Ishikawa (cell line): ENCODE measurements at regions not wholly inside any gene's neighbourhood (a gene's known extent, or its start where the extent isn't known, plus 50 kb on each side); places are given as distances from the start of the nearest gene placed in this dataset.

Source experiments
- CEBPB ChIP-seq: IDR thresholded peaks from 2 replicates; pipeline ENCODE4 v1.6.1; 2012
- CREB1 ChIP-seq: IDR thresholded peaks from 2 replicates; pipeline ENCODE4 v1.6.1; 2012; ENCODE audit warnings: low read depth
- EGR1 ChIP-seq: IDR thresholded peaks from 2 replicates; pipeline ENCODE4 v1.6.1; 2012
- EP300 ChIP-seq: IDR thresholded peaks from 2 replicates; pipeline ENCODE4 v1.6.1; 2012; ENCODE audit warnings: borderline replicate concordance
- FOXM1 ChIP-seq: IDR thresholded peaks from 2 replicates; pipeline ENCODE4 v1.6.1; 2012; ENCODE audit warnings: low read depth, borderline replicate concordance
- NFIC ChIP-seq: IDR thresholded peaks from 2 replicates; pipeline ENCODE4 v1.6.1; 2012
- RAD21 ChIP-seq: IDR thresholded peaks from 2 replicates; pipeline ENCODE4 v1.6.1; 2012; ENCODE audit warnings: low read depth
- TAF1 ChIP-seq: IDR thresholded peaks from 2 replicates; pipeline ENCODE4 v1.6.1; 2012; ENCODE audit warnings: low read depth, mild to moderate bottlenecking
- TCF12 ChIP-seq: IDR thresholded peaks from 2 replicates; pipeline ENCODE4 v1.6.1; 2012; ENCODE audit warnings: low read depth
- TEAD4 ChIP-seq: IDR thresholded peaks from 2 replicates; pipeline ENCODE4 v1.6.1; 2012
- YY1 ChIP-seq: IDR thresholded peaks from 2 replicates; pipeline ENCODE4 v1.6.1; 2012; ENCODE audit warnings: low read depth
- ZBTB7A ChIP-seq: IDR thresholded peaks from 2 replicates; pipeline ENCODE4 v1.6.1; 2012; ENCODE audit warnings: low read depth
- TF ChIP-seq, protein P1 (sequence below): IDR thresholded peaks from 2 replicates; pipeline ENCODE4 v1.6.1; 2012
- TF ChIP-seq, protein P2 (sequence below): IDR thresholded peaks from 2 replicates; pipeline ENCODE4 v1.6.1; 2012; ENCODE audit warnings: low read depth, mild to moderate bottlenecking
- TF ChIP-seq, protein P3 (sequence below): IDR thresholded peaks from 2 replicates; pipeline ENCODE4 v1.6.1; 2012

DNA sequence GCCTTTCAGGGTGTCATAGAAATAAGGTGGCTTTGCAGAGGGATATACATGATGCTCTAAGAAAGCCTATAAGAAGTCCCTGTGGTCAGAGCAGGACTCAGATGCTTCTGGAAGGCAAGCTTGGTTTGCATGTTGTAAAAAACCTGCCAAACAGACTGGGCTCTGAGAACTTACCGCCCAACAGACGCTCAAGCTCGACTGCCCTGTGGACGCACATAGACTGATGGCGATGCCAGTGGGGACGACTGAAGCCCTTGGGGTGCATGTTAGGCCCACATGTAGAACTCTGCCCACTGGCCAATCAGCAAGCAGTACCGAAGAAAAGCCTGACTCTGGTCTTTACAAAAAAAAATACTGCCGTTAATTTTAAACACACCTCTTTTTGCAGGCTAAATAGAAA, 133.8 kb downstream of the NAV1 start:
- no peak for TF ChIP-seq TCF12
- TF ChIP-seq FOXM1 = no peak
- no peak for TF ChIP-seq TAF1
- TF ChIP-seq CEBPB = no peak
- TF ChIP-seq, protein P1, sequence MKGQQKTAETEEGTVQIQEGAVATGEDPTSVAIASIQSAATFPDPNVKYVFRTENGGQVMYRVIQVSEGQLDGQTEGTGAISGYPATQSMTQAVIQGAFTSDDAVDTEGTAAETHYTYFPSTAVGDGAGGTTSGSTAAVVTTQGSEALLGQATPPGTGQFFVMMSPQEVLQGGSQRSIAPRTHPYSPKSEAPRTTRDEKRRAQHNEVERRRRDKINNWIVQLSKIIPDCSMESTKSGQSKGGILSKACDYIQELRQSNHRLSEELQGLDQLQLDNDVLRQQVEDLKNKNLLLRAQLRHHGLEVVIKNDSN = no peak
- TF ChIP-seq CREB1 = no peak
- TF ChIP-seq NFIC = no peak
- TF ChIP-seq, protein P2, sequence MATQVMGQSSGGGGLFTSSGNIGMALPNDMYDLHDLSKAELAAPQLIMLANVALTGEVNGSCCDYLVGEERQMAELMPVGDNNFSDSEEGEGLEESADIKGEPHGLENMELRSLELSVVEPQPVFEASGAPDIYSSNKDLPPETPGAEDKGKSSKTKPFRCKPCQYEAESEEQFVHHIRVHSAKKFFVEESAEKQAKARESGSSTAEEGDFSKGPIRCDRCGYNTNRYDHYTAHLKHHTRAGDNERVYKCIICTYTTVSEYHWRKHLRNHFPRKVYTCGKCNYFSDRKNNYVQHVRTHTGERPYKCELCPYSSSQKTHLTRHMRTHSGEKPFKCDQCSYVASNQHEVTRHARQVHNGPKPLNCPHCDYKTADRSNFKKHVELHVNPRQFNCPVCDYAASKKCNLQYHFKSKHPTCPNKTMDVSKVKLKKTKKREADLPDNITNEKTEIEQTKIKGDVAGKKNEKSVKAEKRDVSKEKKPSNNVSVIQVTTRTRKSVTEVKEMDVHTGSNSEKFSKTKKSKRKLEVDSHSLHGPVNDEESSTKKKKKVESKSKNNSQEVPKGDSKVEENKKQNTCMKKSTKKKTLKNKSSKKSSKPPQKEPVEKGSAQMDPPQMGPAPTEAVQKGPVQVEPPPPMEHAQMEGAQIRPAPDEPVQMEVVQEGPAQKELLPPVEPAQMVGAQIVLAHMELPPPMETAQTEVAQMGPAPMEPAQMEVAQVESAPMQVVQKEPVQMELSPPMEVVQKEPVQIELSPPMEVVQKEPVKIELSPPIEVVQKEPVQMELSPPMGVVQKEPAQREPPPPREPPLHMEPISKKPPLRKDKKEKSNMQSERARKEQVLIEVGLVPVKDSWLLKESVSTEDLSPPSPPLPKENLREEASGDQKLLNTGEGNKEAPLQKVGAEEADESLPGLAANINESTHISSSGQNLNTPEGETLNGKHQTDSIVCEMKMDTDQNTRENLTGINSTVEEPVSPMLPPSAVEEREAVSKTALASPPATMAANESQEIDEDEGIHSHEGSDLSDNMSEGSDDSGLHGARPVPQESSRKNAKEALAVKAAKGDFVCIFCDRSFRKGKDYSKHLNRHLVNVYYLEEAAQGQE = no peak
- no peak for TF ChIP-seq YY1
- TF ChIP-seq EGR1 = no peak
- no peak for TF ChIP-seq EP300
- no peak for TF ChIP-seq RAD21
- TF ChIP-seq, protein P3, sequence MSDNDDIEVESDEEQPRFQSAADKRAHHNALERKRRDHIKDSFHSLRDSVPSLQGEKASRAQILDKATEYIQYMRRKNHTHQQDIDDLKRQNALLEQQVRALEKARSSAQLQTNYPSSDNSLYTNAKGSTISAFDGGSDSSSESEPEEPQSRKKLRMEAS = no peak
- no peak for TF ChIP-seq ZBTB7A
- no peak for TF ChIP-seq TEAD4

DNA sequence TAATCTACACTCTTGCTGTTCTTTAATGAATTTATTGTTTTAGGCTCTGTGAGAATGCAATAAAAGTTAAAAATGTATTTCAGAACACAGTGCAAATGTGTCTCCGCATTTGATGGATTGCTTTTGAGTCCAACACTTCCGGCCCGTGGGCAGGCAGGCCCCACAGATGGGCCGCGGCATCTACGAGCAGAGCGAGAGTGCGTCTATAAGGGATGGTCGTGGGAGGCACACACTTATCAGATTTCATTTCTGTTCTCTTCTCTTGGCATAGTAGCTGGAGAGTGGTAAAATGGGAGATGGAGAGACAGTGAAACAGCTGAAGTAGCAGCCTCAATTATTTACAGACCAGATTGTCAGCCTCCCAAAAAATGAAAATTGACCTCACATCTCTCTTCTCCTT, 134.2 kb downstream of the NAV1 start:
- no peak for TF ChIP-seq EGR1
- TF ChIP-seq, protein P1 = no peak
- no peak for TF ChIP-seq CREB1
- TF ChIP-seq, protein P2 = no peak
- TF ChIP-seq YY1 = no peak

DNA sequence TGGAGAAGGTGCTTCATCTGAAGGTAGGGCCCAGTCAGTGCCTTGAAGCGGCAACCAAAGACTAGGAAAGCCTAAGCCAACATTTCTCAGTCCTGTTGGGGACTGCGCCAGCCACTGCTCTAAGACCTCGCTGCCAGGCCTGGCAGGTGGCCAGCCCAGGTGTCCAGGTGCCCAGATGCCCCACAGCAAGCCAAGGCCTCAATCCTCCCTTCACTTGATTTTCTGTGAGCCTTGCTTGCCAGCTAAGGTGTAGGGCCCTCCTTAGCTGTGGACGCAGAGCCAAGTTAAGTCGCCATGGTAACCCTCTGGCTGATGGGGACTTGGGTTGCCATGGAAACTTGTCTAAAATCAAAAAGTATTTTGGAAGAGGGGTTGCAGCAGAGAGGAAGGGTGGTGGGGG, 135.0 kb downstream of the NAV1 start:
- no peak for TF ChIP-seq TCF12
- no peak for TF ChIP-seq EGR1
- TF ChIP-seq, protein P3 = no peak
- TF ChIP-seq CEBPB = no peak
- no peak for TF ChIP-seq TAF1
- TF ChIP-seq EP300 = no peak
- TF ChIP-seq YY1 = no peak
- TF ChIP-seq FOXM1 = no peak
- TF ChIP-seq CREB1 = no peak
- TF ChIP-seq RAD21 = no peak
- TF ChIP-seq ZBTB7A = no peak
- TF ChIP-seq, protein P1 = no peak
- TF ChIP-seq, protein P2 = no peak
- TF ChIP-seq NFIC = no peak
- no peak for TF ChIP-seq TEAD4

DNA sequence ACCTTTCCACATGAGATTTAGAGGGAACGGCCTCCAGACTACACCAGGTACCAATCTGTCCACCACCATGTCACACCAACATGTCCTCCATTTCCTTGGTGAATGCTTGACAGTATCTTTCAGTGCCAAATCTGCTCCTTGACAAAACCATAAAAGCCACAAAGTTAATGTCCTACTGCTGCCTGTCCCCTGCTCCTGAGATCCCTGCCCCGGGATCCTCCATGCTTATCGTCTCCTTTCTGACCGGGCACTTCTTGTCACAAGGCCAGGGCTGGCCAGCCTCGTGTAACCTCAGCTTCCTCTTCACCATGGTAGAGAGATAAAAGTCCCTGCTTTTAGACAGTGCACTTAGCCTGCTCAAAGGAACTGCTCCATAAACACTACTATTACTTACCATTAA, 136.2 kb downstream of the NAV1 start:
- TF ChIP-seq EP300 (no peak), CREB1 (no peak), TEAD4 (no peak), ZBTB7A (no peak), RAD21 (no peak), FOXM1 (no peak), TAF1 (no peak), NFIC (no peak), EGR1 (no peak)
- TF ChIP-seq, protein P2 = no peak
- TF ChIP-seq, protein P3 = no peak
